ENCODE measurements at regions not wholly inside any gene's neighbourhood (a gene's known extent, or its start where the extent isn't known, plus 50 kb on each side); places are given as distances from the start of the nearest gene placed in this dataset.
A peak's percentile ranks its signal among the peaks of the same experiment; 100 is the strongest.
"Not testable (repeated sequence)": the region's sequence is repeated elsewhere in the genome, so short reads cannot be mapped to it uniquely, and the experiment has no call there.

GRCh38 chr6:133802861-133803260 is 86.1 kb upstream of the TCF21 start:
- DNase-seq, result no peak
- Histone ChIP-seq H3K4me3 (ENCODE audit: low read length) (no peak overlapping the region), H3K9me3 (replicated peaks; ENCODE audit: control insufficient read depth, low read depth, low read length) (peaks cover 3% of the 10 kb centered on the region), H3K36me3 (ENCODE audit: control insufficient read depth, insufficient read depth, low read length) (no peaks in the 10 kb centered on the region), H3K4me1 (ENCODE audit: control insufficient read depth, insufficient read depth, low read length) (no peaks in the 10 kb centered on the region), H3K27ac (ENCODE audit: low read length) (no peak overlapping the region), H3K27me3 (ENCODE audit: control insufficient read depth, insufficient read depth, low read length) (no peaks in the 10 kb centered on the region)
- no CpG with 5 or more reads among the region's 1 CpG for WGBS (ENCODE audit: insufficient coverage)

GRCh38 chr6:133804265-133804664 is 84.6 kb upstream of the TCF21 start:
- Histone ChIP-seq H3K27me3 (ENCODE audit: control insufficient read depth, insufficient read depth, low read length) (no peaks in the 10 kb centered on the region), H3K36me3 (ENCODE audit: control insufficient read depth, insufficient read depth, low read length) (no peaks in the 10 kb centered on the region), H3K9me3 (replicated peaks; ENCODE audit: control insufficient read depth, low read depth, low read length) (no peaks in the 10 kb centered on the region), H3K4me3 (ENCODE audit: low read length) (no peak overlapping the region), H3K4me1 (ENCODE audit: control insufficient read depth, insufficient read depth, low read length) (no peaks in the 10 kb centered on the region), H3K27ac (ENCODE audit: low read length) (no peak overlapping the region)
- DNase-seq, result no peak
- WGBS (ENCODE audit: insufficient coverage), result no CpG with 5 or more reads among the region's 1 CpG

- Histone ChIP-seq H3K36me3 (ENCODE audit: control insufficient read depth, insufficient read depth, low read length) (no peaks in the 10 kb centered on the region), H3K27ac (ENCODE audit: low read length) (no peak overlapping the region), H3K4me3 (ENCODE audit: low read length) (no peak overlapping the region), H3K27me3 (ENCODE audit: control insufficient read depth, insufficient read depth, low read length) (no peaks in the 10 kb centered on the region), H3K9me3 (replicated peaks; ENCODE audit: control insufficient read depth, low read depth, low read length) (no peaks in the 10 kb centered on the region), H3K4me1 (ENCODE audit: control insufficient read depth, insufficient read depth, low read length) (no peaks in the 10 kb centered on the region)
- DNase-seq, result no peak
- 43% methylated on average over 2 of the region's 2 CpGs for WGBS (ENCODE audit: insufficient coverage)
Measured at GRCh38 chr6:133805876-133806275, 83.0 kb upstream of the TCF21 start.

GRCh38 chr6:133806382-133807140 is 82.4 kb upstream of the TCF21 start:
- Histone ChIP-seq H3K9me3 (replicated peaks; ENCODE audit: control insufficient read depth, low read depth, low read length) (no peaks in the 10 kb centered on the region), H3K4me1 (ENCODE audit: control insufficient read depth, insufficient read depth, low read length) (no peaks in the 10 kb centered on the region), H3K27me3 (ENCODE audit: control insufficient read depth, insufficient read depth, low read length) (no peaks in the 10 kb centered on the region), H3K4me3 (ENCODE audit: low read length) (no peak overlapping the region), H3K36me3 (ENCODE audit: control insufficient read depth, insufficient read depth, low read length) (no peaks in the 10 kb centered on the region), H3K27ac (ENCODE audit: low read length) (no peak overlapping the region)
- WGBS (ENCODE audit: insufficient coverage), result no CpG with 5 or more reads among the region's 1 CpG
- peak; percentile 68 for DNase-seq

- H3K36me3 ChIP-seq (ENCODE audit: control insufficient read depth, insufficient read depth, low read length), result no peaks in the 10 kb centered on the region
- peak overlapping the region; percentile 36 for H3K27ac ChIP-seq (ENCODE audit: low read length)
- no peaks in the 10 kb centered on the region for H3K27me3 ChIP-seq (ENCODE audit: control insufficient read depth, insufficient read depth, low read length)
- H3K4me3 ChIP-seq (ENCODE audit: low read length), result no peak overlapping the region
- peak; percentile 77 for DNase-seq
- WGBS (ENCODE audit: insufficient coverage), result no CpG with 5 or more reads among the region's 1 CpG
- no peaks in the 10 kb centered on the region for H3K9me3 ChIP-seq (replicated peaks; ENCODE audit: control insufficient read depth, low read depth, low read length)
- H3K4me1 ChIP-seq (ENCODE audit: control insufficient read depth, insufficient read depth, low read length), result no peaks in the 10 kb centered on the region
Measured at GRCh38 chr6:133807501-133807900, 81.4 kb upstream of the TCF21 start.

- H3K4me1 ChIP-seq (ENCODE audit: control insufficient read depth, insufficient read depth, low read length), result no peaks in the 10 kb centered on the region
- H3K4me3 ChIP-seq (ENCODE audit: low read length), result no peak overlapping the region
- DNase-seq, result no peak
Measured at GRCh38 chr6:133809406-133809805, 79.5 kb upstream of the TCF21 start.

GRCh38 chr6:133811557-133811956 is 77.4 kb upstream of the TCF21 start:
- H3K4me3 ChIP-seq (ENCODE audit: low read length), result no peak overlapping the region
- H3K4me1 ChIP-seq (ENCODE audit: control insufficient read depth, insufficient read depth, low read length), result peaks cover 2% of the 10 kb centered on the region
- H3K9me3 ChIP-seq (replicated peaks; ENCODE audit: control insufficient read depth, low read depth, low read length), result no peaks in the 10 kb centered on the region
- no peak for DNase-seq
- no peaks in the 10 kb centered on the region for H3K36me3 ChIP-seq (ENCODE audit: control insufficient read depth, insufficient read depth, low read length)
- no peak overlapping the region for H3K27ac ChIP-seq (ENCODE audit: low read length)
- WGBS (ENCODE audit: insufficient coverage), result 100% methylated on average over 2 of the region's 3 CpGs
- H3K27me3 ChIP-seq (ENCODE audit: control insufficient read depth, insufficient read depth, low read length), result no peaks in the 10 kb centered on the region

More at GRCh38 chr6:133809406-133809805, 79.5 kb upstream of the TCF21 start:
- Histone ChIP-seq H3K27me3 (ENCODE audit: control insufficient read depth, insufficient read depth, low read length) (no peaks in the 10 kb centered on the region), H3K27ac (ENCODE audit: low read length) (no peak overlapping the region), H3K36me3 (ENCODE audit: control insufficient read depth, insufficient read depth, low read length) (no peaks in the 10 kb centered on the region), H3K9me3 (replicated peaks; ENCODE audit: control insufficient read depth, low read depth, low read length) (no peaks in the 10 kb centered on the region)
- no CpG with 5 or more reads among the region's 1 CpG for WGBS (ENCODE audit: insufficient coverage)

- H3K4me3 ChIP-seq (ENCODE audit: low read length); H3K36me3 ChIP-seq (ENCODE audit: control insufficient read depth, insufficient read depth, low read length); DNase-seq; H3K27ac ChIP-seq (ENCODE audit: low read length); H3K4me1 ChIP-seq (ENCODE audit: control insufficient read depth, insufficient read depth, low read length); H3K9me3 ChIP-seq (replicated peaks; ENCODE audit: control insufficient read depth, low read depth, low read length); H3K27me3 ChIP-seq (ENCODE audit: control insufficient read depth, insufficient read depth, low read length): not testable (repeated sequence)
- WGBS (ENCODE audit: insufficient coverage), result no CpG with 5 or more reads among the region's 2 CpGs
Measured at GRCh38 chr6:133812446-133812845, 76.5 kb upstream of the TCF21 start.

GRCh38 chr6:133814238-133814637 is 74.7 kb upstream of the TCF21 start:
- peak; percentile 24 for DNase-seq
- H3K27ac ChIP-seq (ENCODE audit: low read length), result no peak overlapping the region
- WGBS (ENCODE audit: insufficient coverage), result 60% methylated on average over 1 of the region's 1 CpG
- H3K36me3 ChIP-seq (ENCODE audit: control insufficient read depth, insufficient read depth, low read length), result no peaks in the 10 kb centered on the region
- peaks cover 4% of the 10 kb centered on the region for H3K4me1 ChIP-seq (ENCODE audit: control insufficient read depth, insufficient read depth, low read length)
- no peaks in the 10 kb centered on the region for H3K9me3 ChIP-seq (replicated peaks; ENCODE audit: control insufficient read depth, low read depth, low read length)
- H3K4me3 ChIP-seq (ENCODE audit: low read length), result no peak overlapping the region
- H3K27me3 ChIP-seq (ENCODE audit: control insufficient read depth, insufficient read depth, low read length), result no peaks in the 10 kb centered on the region

GRCh38 chr6:133814797-133815196 is 74.1 kb upstream of the TCF21 start:
- no CpG with 5 or more reads among the region's 1 CpG for WGBS (ENCODE audit: insufficient coverage)

GRCh38 chr6:133815313-133815712 is 73.6 kb upstream of the TCF21 start:
- peak overlapping the region; percentile 32 for H3K27ac ChIP-seq (ENCODE audit: low read length)
- 68% methylated on average over 2 of the region's 2 CpGs for WGBS (ENCODE audit: insufficient coverage)

More at GRCh38 chr6:133814797-133815196, 74.1 kb upstream of the TCF21 start:
- Histone ChIP-seq H3K36me3 (ENCODE audit: control insufficient read depth, insufficient read depth, low read length) (no peaks in the 10 kb centered on the region), H3K9me3 (replicated peaks; ENCODE audit: control insufficient read depth, low read depth, low read length) (no peaks in the 10 kb centered on the region), H3K4me1 (ENCODE audit: control insufficient read depth, insufficient read depth, low read length) (peaks cover 4% of the 10 kb centered on the region), H3K4me3 (ENCODE audit: low read length) (no peak overlapping the region), H3K27ac (ENCODE audit: low read length) (no peak overlapping the region), H3K27me3 (ENCODE audit: control insufficient read depth, insufficient read depth, low read length) (no peaks in the 10 kb centered on the region)
- DNase-seq, result no peak

More at GRCh38 chr6:133815313-133815712, 73.6 kb upstream of the TCF21 start:
- Histone ChIP-seq H3K9me3 (replicated peaks; ENCODE audit: control insufficient read depth, low read depth, low read length) (no peaks in the 10 kb centered on the region), H3K4me1 (ENCODE audit: control insufficient read depth, insufficient read depth, low read length) (peaks cover 4% of the 10 kb centered on the region), H3K36me3 (ENCODE audit: control insufficient read depth, insufficient read depth, low read length) (no peaks in the 10 kb centered on the region), H3K4me3 (ENCODE audit: low read length) (no peak overlapping the region), H3K27me3 (ENCODE audit: control insufficient read depth, insufficient read depth, low read length) (no peaks in the 10 kb centered on the region)
- DNase-seq, result no peak
